HepG2 (cell line): ENCODE measurements at regions not wholly inside any gene's neighbourhood (a gene's known extent, or its start where the extent isn't known, plus 50 kb on each side); places are given as distances from the start of the nearest gene placed in this dataset.

Experiments
- ATAC-seq: fragments of 200-7000 bp; cut with Tn5 transposase; 3 replicates; pipeline ENCODE4 v1.9.1; 2020; ENCODE audit warnings: mild to moderate bottlenecking, moderate library complexity
- BruUV-seq: library from RNA; stranded (reverse); fragments of 400-500 nt; replicated peaks from 2 replicates; lab custom pipeline; 2021; lab: Mats Ljungman, UMichigan
- CTCF ChIA-PET: fragments of 300-600 bp; formaldehyde crosslinking; extraction: SDS; loops from one replicate; lab custom pipeline; 2021; ENCODE audit warnings: low total read pairs, inconsistent platforms, low intra/inter-chr PET ratio; lab: Yijun Ruan, JAX
- POLR2A ChIA-PET: fragments of 350-600 bp; sonication (Branson Sonifier 250); formaldehyde crosslinking; loops from one replicate; lab custom pipeline; 2020; ENCODE audit warnings: antibody characterized with exemption, inconsistent platforms; lab: Yijun Ruan, JAX
- DNase-seq: peaks from one replicate; pipeline ENCODE4 v3.0.0-alpha.2; 2015; ENCODE audit warnings: low spot score
- FAIRE-seq: peaks from 3 replicates; lab custom pipeline; 2011; peaks lifted over from hg19 to GRCh38; lab: Jason Lieb, UNC
- H2AFZ ChIP-seq: one replicate; pipeline ENCODE4 v1.6.1; 2011; ENCODE audit warnings: low read length, inconsistent platforms
- H3K27ac ChIP-seq: fragments of 300-600 bp; 3 replicates; pipeline ENCODE4 v1.8.0; 2011; ENCODE audit warnings: mixed run types, mild to moderate bottlenecking, mixed read lengths, low read length, inconsistent platforms; ENCODE audit not compliant: insufficient read depth; ENCODE audit errors: extremely low read length
- H3K27me3 ChIP-seq, 2 experiments: fragments of 200-600 bp in 1 of 2; 2 replicates in 1 of 2; 3 replicates in 1 of 2; pipeline versions ENCODE4 v1.6.0 to v1.8.0; 2011; ENCODE audit warnings: low read length in 2 of 2, mild to moderate bottlenecking in 2 of 2, moderate library complexity in 2 of 2, inconsistent platforms in 1 of 2; ENCODE audit not compliant: insufficient read depth in 2 of 2, control insufficient read depth in 1 of 2
- H3K36me3 ChIP-seq, 2 experiments: fragments of 200-600 bp in 1 of 2; replicated peaks in 1 of 2; 2 replicates in 1 of 2; 3 replicates in 1 of 2; pipeline versions ENCODE4 v1.5.1 to v1.8.0; 2011; ENCODE audit warnings: low read length in 2 of 2, inconsistent platforms in 1 of 2; ENCODE audit not compliant: insufficient read depth in 2 of 2, control insufficient read depth in 1 of 2
- H3K4me1 ChIP-seq: 2 replicates; pipeline ENCODE4 v1.5.1; 2012; ENCODE audit warnings: low read length, inconsistent platforms; ENCODE audit not compliant: insufficient read depth
- H3K4me2 ChIP-seq: 2 replicates; pipeline ENCODE4 v1.6.0; 2011; ENCODE audit warnings: low read depth, low read length, inconsistent platforms
- H3K4me3 ChIP-seq, 3 experiments: fragments of 200-600 bp in 1 of 3; sonication (generic), shearing (Covaris generic) in 1 of 3; replicated peaks in 1 of 3; 2 replicates each; pipeline ENCODE4 v1.5.1; 2011 to 2016; ENCODE audit warnings: low read length in 3 of 3, inconsistent platforms in 2 of 3, low read depth in 2 of 3, mild to moderate bottlenecking in 2 of 3, control low read depth in 1 of 3, mixed read lengths in 1 of 3; ENCODE audit not compliant: insufficient read depth in 1 of 3
- H3K79me2 ChIP-seq: one replicate; pipeline ENCODE4 v1.6.1; 2011; ENCODE audit warnings: low read length, inconsistent platforms; ENCODE audit not compliant: insufficient read depth
- H3K9ac ChIP-seq: 2 replicates; pipeline ENCODE4 v1.6.0; 2011; ENCODE audit warnings: mild to moderate bottlenecking, low read depth, low read length, inconsistent platforms; ENCODE audit not compliant: insufficient read depth
- H3K9me3 ChIP-seq: 2 replicates; pipeline ENCODE4 v1.5.1; 2012; ENCODE audit warnings: mild to moderate bottlenecking, low read length
- H4K20me1 ChIP-seq: 2 replicates; pipeline ENCODE4 v1.6.0; 2011; ENCODE audit warnings: inconsistent platforms, mild to moderate bottlenecking, low read length, moderate library complexity; ENCODE audit not compliant: insufficient read depth
- DNMT3B ChIP-seq: conservative IDR thresholded peaks from 2 replicates; pipeline ENCODE4 v1.6.1; 2016; ENCODE audit warnings: missing biosample characterization, control low read depth
- KAT2B ChIP-seq: fragments of 150-350 bp; IDR thresholded peaks from 2 replicates; pipeline ENCODE4 v1.6.1; 2014; ENCODE audit warnings: low read depth, low read length, borderline replicate concordance
- KDM2A ChIP-seq: sonication (generic); formaldehyde crosslinking; IDR thresholded peaks from 2 replicates; pipeline ENCODE4 v1.4.0; 2020; ENCODE audit warnings: low read depth, missing genetic modification reagents, borderline replicate concordance
- KLF11 ChIP-seq: IDR thresholded peaks from 2 replicates; pipeline ENCODE4 v1.6.1; 2016; ENCODE audit warnings: missing compliant biosample characterization
- KLF13 ChIP-seq: sonication (generic); formaldehyde crosslinking; IDR thresholded peaks from 2 replicates; pipeline ENCODE4 v1.4.0; 2020; ENCODE audit warnings: mild to moderate bottlenecking, missing genetic modification reagents
- ZNF263 ChIP-seq: sonication (generic); formaldehyde crosslinking; IDR thresholded peaks from 2 replicates; pipeline ENCODE4 v1.4.0; 2020; ENCODE audit warnings: missing genetic modification reagents
- ZNF547 ChIP-seq: sonication (generic); formaldehyde crosslinking; IDR thresholded peaks from 2 replicates; pipeline ENCODE4 v1.5.1; 2020; ENCODE audit warnings: mild to moderate bottlenecking, missing genetic modification reagents
- ZNF569 ChIP-seq: sonication (generic); formaldehyde crosslinking; IDR thresholded peaks from 2 replicates; pipeline ENCODE4 v1.5.0; 2020; ENCODE audit warnings: mild to moderate bottlenecking, missing genetic modification reagents, moderate library complexity, borderline replicate concordance
- ZNF577 ChIP-seq: sonication (generic); formaldehyde crosslinking; IDR thresholded peaks from 2 replicates; pipeline ENCODE4 v1.4.0; 2020; ENCODE audit warnings: mild to moderate bottlenecking, low read depth, missing genetic modification reagents, borderline replicate concordance
- WGBS: methylation state at CpG from one replicate; pipeline ENCODE4 v1.1.6; 2017; ENCODE audit warnings: low lambda C conversion rate; 5-methylcytosine and 5-hydroxymethylcytosine counted together
- in situ Hi-C: cut with HindIII; loops from 2 replicates; pipeline ENCODE4 v1.10.0; 2017; ENCODE audit warnings: low pct_unique_long_range_greater_than_20kb; ENCODE audit not compliant: extremely low pct_ligation_motif_present
- intact Hi-C: fragments of 100-400 bp; cut with micrococcal nuclease; formaldehyde crosslinking; loops from one replicate; pipeline ENCODE4 v1.10.0; 2022; ENCODE audit not compliant: unreplicated experiment
- TF ChIP-seq, protein P1 (sequence below): sonication (generic); formaldehyde crosslinking; IDR thresholded peaks from 2 replicates; pipeline ENCODE4 v1.4.0; 2020; ENCODE audit warnings: mild to moderate bottlenecking, missing genetic modification reagents
- TF ChIP-seq, protein P2 (sequence below): sonication (generic); formaldehyde crosslinking; IDR thresholded peaks from 2 replicates; pipeline ENCODE4 v1.5.0; 2020; ENCODE audit warnings: mild to moderate bottlenecking, missing genetic modification reagents, borderline replicate concordance
- TF ChIP-seq, protein P3 (sequence below): sonication (generic); formaldehyde crosslinking; IDR thresholded peaks from 2 replicates; pipeline ENCODE4 v1.4.0; 2020; ENCODE audit warnings: missing genetic modification reagents, borderline replicate concordance
- TF ChIP-seq, protein P4 (sequence below): fragments of 450-650 bp; IDR thresholded peaks from 2 replicates; pipeline ENCODE4 v1.6.1; 2016

DNA sequence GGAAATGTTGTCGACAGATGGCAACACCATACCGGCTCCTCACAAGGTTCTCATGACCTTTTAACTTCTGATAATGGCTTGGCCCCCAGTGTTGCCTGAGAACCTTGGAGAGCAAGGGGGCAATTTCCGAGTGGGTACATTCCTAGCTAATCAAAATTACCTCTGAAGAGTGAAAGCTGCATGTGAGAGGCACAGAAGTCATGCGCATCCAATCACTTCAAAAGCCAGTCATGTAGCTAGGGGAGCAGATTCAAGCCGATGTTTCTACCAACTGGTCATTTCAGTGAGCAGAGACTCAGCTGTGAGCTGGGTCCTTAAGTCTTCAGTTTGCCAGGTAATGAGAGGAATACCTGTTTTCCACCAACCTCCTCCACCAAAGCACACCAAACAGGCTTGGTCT lies 111.4 kb downstream of the LIPG start:
- Histone ChIP-seq H3K27ac (no peak overlapping the region), H3K4me2 (no peak overlapping the region), H3K9me3 (no peaks in the 10 kb centered on the region), H4K20me1 (no peaks in the 10 kb centered on the region), H3K4me3 (no peak overlapping the region), H3K79me2 (no peaks in the 10 kb centered on the region), H3K27me3 (peaks cover 1 to 23% of the 10 kb centered on the region in 2 experiments; a peak in 3 of 5 replicates), H3K4me1 (0 out of 2 replicates have a peak, but pooled peaks cover 1% of the 10 kb centered on the region), H2AFZ (no peak overlapping the region), H3K9ac (no peak overlapping the region), H3K36me3 (no peaks in the 10 kb centered on the region)
- 83% methylated on average over 1 of the region's 5 CpGs for WGBS
- no TSS peak for BruUV-seq
- ChIA-PET CTCF (no interaction called here), POLR2A (no interaction called here)
- DNase-seq = no peak
- intact Hi-C loops = no loop called here
- in situ Hi-C loops = no loop called here
- FAIRE-seq = no peak
- no peak for ATAC-seq
- TF ChIP-seq KLF11 = no peak
- TF ChIP-seq, protein P1, sequence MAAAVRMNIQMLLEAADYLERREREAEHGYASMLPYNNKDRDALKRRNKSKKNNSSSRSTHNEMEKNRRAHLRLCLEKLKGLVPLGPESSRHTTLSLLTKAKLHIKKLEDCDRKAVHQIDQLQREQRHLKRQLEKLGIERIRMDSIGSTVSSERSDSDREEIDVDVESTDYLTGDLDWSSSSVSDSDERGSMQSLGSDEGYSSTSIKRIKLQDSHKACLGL (CRISPR knock-in tag) = no peak
- TF ChIP-seq ZNF263 (CRISPR knock-in tag) = no peak
- TF ChIP-seq ZNF547 (CRISPR knock-in tag) = no peak
- no peak for TF ChIP-seq ZNF569
- TF ChIP-seq ZNF577 = no peak
- no peak for TF ChIP-seq KDM2A (CRISPR knock-in tag)
- TF ChIP-seq, protein P2, sequence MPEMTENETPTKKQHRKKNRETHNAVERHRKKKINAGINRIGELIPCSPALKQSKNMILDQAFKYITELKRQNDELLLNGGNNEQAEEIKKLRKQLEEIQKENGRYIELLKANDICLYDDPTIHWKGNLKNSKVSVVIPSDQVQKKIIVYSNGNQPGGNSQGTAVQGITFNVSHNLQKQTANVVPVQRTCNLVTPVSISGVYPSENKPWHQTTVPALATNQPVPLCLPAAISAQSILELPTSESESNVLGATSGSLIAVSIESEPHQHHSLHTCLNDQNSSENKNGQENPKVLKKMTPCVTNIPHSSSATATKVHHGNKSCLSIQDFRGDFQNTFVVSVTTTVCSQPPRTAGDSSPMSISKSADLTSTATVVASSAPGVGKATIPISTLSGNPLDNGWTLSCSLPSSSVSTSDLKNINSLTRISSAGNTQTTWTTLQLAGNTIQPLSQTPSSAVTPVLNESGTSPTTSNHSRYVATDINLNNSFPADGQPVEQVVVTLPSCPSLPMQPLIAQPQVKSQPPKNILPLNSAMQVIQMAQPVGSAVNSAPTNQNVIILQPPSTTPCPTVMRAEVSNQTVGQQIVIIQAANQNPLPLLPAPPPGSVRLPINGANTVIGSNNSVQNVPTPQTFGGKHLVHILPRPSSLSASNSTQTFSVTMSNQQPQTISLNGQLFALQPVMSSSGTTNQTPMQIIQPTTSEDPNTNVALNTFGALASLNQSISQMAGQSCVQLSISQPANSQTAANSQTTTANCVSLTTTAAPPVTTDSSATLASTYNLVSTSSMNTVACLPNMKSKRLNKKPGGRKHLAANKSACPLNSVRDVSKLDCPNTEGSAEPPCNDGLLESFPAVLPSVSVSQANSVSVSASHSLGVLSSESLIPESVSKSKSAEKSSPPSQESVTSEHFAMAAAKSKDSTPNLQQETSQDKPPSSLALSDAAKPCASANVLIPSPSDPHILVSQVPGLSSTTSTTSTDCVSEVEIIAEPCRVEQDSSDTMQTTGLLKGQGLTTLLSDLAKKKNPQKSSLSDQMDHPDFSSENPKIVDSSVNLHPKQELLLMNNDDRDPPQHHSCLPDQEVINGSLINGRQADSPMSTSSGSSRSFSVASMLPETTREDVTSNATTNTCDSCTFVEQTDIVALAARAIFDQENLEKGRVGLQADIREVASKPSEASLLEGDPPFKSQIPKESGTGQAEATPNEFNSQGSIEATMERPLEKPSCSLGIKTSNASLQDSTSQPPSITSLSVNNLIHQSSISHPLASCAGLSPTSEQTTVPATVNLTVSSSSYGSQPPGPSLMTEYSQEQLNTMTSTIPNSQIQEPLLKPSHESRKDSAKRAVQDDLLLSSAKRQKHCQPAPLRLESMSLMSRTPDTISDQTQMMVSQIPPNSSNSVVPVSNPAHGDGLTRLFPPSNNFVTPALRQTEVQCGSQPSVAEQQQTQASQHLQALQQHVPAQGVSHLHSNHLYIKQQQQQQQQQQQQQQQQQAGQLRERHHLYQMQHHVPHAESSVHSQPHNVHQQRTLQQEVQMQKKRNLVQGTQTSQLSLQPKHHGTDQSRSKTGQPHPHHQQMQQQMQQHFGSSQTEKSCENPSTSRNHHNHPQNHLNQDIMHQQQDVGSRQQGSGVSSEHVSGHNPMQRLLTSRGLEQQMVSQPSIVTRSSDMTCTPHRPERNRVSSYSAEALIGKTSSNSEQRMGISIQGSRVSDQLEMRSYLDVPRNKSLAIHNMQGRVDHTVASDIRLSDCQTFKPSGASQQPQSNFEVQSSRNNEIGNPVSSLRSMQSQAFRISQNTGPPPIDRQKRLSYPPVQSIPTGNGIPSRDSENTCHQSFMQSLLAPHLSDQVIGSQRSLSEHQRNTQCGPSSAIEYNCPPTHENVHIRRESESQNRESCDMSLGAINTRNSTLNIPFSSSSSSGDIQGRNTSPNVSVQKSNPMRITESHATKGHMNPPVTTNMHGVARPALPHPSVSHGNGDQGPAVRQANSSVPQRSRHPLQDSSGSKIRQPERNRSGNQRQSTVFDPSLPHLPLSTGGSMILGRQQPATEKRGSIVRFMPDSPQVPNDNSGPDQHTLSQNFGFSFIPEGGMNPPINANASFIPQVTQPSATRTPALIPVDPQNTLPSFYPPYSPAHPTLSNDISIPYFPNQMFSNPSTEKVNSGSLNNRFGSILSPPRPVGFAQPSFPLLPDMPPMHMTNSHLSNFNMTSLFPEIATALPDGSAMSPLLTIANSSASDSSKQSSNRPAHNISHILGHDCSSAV (CRISPR knock-in tag) = no peak
- no peak for TF ChIP-seq DNMT3B
- no peak for TF ChIP-seq KAT2B
- TF ChIP-seq, protein P3, sequence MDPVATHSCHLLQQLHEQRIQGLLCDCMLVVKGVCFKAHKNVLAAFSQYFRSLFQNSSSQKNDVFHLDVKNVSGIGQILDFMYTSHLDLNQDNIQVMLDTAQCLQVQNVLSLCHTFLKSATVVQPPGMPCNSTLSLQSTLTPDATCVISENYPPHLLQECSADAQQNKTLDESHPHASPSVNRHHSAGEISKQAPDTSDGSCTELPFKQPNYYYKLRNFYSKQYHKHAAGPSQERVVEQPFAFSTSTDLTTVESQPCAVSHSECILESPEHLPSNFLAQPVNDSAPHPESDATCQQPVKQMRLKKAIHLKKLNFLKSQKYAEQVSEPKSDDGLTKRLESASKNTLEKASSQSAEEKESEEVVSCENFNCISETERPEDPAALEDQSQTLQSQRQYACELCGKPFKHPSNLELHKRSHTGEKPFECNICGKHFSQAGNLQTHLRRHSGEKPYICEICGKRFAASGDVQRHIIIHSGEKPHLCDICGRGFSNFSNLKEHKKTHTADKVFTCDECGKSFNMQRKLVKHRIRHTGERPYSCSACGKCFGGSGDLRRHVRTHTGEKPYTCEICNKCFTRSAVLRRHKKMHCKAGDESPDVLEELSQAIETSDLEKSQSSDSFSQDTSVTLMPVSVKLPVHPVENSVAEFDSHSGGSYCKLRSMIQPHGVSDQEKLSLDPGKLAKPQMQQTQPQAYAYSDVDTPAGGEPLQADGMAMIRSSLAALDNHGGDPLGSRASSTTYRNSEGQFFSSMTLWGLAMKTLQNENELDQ (CRISPR knock-in tag) = no peak
- no peak for TF ChIP-seq KLF13 (CRISPR knock-in tag)
- TF ChIP-seq, protein P4, sequence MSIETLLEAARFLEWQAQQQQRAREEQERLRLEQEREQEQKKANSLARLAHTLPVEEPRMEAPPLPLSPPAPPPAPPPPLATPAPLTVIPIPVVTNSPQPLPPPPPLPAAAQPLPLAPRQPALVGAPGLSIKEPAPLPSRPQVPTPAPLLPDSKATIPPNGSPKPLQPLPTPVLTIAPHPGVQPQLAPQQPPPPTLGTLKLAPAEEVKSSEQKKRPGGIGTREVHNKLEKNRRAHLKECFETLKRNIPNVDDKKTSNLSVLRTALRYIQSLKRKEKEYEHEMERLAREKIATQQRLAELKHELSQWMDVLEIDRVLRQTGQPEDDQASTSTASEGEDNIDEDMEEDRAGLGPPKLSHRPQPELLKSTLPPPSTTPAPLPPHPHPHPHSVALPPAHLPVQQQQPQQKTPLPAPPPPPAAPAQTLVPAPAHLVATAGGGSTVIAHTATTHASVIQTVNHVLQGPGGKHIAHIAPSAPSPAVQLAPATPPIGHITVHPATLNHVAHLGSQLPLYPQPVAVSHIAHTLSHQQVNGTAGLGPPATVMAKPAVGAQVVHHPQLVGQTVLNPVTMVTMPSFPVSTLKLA = no peak
